ENCODE measurements at regions not wholly inside any gene's neighbourhood (a gene's known extent, or its start where the extent isn't known, plus 50 kb on each side); places are given as distances from the start of the nearest gene placed in this dataset.

- Histone ChIP-seq H3K36me3 (ENCODE audit: control insufficient read depth, insufficient read depth, low read length) (no peaks in the 10 kb centered on the region), H3K27ac (ENCODE audit: insufficient read depth, low read depth, low read length, poor library complexity, severe bottlenecking) (no peak overlapping the region), H3K9me3 (ENCODE audit: control insufficient read depth, low read length) (no peaks in the 10 kb centered on the region), H3K27me3 (ENCODE audit: control insufficient read depth, insufficient read depth, low read length, poor library complexity, severe bottlenecking) (no peaks in the 10 kb centered on the region), H3K4me1 (ENCODE audit: control insufficient read depth, insufficient read depth, low read length) (no peaks in the 10 kb centered on the region), H3K4me3 (ENCODE audit: insufficient read depth, low read depth, low read length) (no peak overlapping the region)
- WGBS, 2 experiments: 47 to 50% methylated on average over 2 of the region's 2 CpGs
Observed at GRCh38 chr4:152165146-152165545, 370.7 kb downstream of the FBXW7 start.

DNA sequence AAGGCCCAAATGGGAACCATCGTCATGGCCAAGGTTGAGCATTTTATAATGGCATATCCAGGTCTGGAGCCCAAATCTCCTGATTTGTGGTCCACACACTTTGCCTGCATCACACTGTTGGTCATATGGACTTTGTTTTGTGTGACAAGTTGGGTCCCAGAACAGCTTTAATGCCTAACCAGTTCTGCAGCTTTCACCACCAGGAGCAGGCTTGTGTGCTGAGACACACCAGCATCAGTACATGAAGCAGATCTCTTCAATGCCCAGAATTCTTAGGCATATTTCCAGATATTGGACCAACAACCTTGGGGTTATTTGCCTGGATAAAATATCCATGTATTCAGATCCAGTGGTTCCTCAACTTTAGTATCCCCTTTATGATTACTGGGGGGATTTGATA is 371.3 kb downstream of the FBXW7 start:
- no peak overlapping the region for H3K4me3 ChIP-seq (ENCODE audit: insufficient read depth, low read depth, low read length)
- H3K27ac ChIP-seq (ENCODE audit: insufficient read depth, low read depth, low read length, poor library complexity, severe bottlenecking): no peak overlapping the region
- 94 to 97% methylated on average over 1 of the region's 1 CpG for WGBS, 2 experiments

GRCh38 chr4:152162331-152162697 is 373.6 kb downstream of the FBXW7 start:
- no peaks in the 10 kb centered on the region for H3K4me1 ChIP-seq (ENCODE audit: control insufficient read depth, insufficient read depth, low read length)
- no peaks in the 10 kb centered on the region for H3K36me3 ChIP-seq (ENCODE audit: control insufficient read depth, insufficient read depth, low read length)
- no peak overlapping the region for H3K4me3 ChIP-seq (ENCODE audit: insufficient read depth, low read depth, low read length)
- 83% methylated on average over 1 of the region's 2 CpGs for WGBS, 2 experiments
- H3K27me3 ChIP-seq (ENCODE audit: control insufficient read depth, insufficient read depth, low read length, poor library complexity, severe bottlenecking): no peaks in the 10 kb centered on the region
- no peaks in the 10 kb centered on the region for H3K9me3 ChIP-seq (ENCODE audit: control insufficient read depth, low read length)
- H3K27ac ChIP-seq (ENCODE audit: insufficient read depth, low read depth, low read length, poor library complexity, severe bottlenecking): no peak overlapping the region

More for the DNA sequence above, 371.3 kb downstream of the FBXW7 start:
- Histone ChIP-seq H3K4me1 (ENCODE audit: control insufficient read depth, insufficient read depth, low read length) (no peaks in the 10 kb centered on the region), H3K9me3 (ENCODE audit: control insufficient read depth, low read length) (no peaks in the 10 kb centered on the region), H3K36me3 (ENCODE audit: control insufficient read depth, insufficient read depth, low read length) (no peaks in the 10 kb centered on the region), H3K27me3 (ENCODE audit: control insufficient read depth, insufficient read depth, low read length, poor library complexity, severe bottlenecking) (no peaks in the 10 kb centered on the region)

DNA sequence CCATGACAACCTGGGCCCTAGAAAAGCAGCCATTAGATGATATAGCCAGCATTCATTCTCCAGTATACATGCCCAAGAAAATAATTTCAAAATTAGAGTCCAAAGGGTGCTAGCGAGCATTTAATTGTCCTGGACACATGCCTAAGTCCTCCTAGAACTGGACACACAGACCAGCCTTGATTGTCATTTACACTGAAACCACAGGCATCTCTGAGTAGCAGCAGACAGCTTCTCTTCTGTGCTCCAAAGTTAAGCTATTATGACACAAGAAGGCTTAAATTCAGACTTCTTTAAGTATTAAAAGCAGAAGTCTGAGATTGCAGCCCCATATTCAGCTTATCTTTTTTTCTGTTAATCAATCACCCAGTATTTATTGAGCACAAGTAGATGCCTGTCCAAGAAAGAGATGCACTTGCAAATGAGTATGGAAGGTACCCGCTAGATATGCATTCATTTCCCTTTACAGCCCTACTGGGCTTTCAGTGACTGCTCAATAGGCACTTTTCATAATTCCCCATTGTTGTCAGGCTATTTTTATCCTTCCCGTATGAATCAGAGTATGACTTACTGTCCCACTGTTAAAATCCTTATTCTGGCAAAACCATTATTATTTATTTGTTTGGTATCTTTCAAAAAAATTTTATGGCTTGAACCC is 374.1 kb downstream of the FBXW7 start:
- Histone ChIP-seq H3K36me3 (ENCODE audit: control insufficient read depth, insufficient read depth, low read length) (no peaks in the 10 kb centered on the region), H3K9me3 (ENCODE audit: control insufficient read depth, low read length) (no peaks in the 10 kb centered on the region), H3K27me3 (ENCODE audit: control insufficient read depth, insufficient read depth, low read length, poor library complexity, severe bottlenecking) (no peaks in the 10 kb centered on the region), H3K4me3 (ENCODE audit: insufficient read depth, low read depth, low read length) (no peak overlapping the region), H3K27ac (ENCODE audit: insufficient read depth, low read depth, low read length, poor library complexity, severe bottlenecking) (no peak overlapping the region), H3K4me1 (ENCODE audit: control insufficient read depth, insufficient read depth, low read length) (no peaks in the 10 kb centered on the region)
- WGBS, 2 experiments: 85 to 87% methylated on average over 3 of the region's 3 CpGs

GRCh38 chr4:152160225-152160800 is 375.6 kb downstream of the FBXW7 start:
- Histone ChIP-seq H3K27ac (ENCODE audit: insufficient read depth, low read depth, low read length, poor library complexity, severe bottlenecking) (no peak overlapping the region), H3K4me1 (ENCODE audit: control insufficient read depth, insufficient read depth, low read length) (peaks cover 9% of the 10 kb centered on the region), H3K9me3 (ENCODE audit: control insufficient read depth, low read length) (no peaks in the 10 kb centered on the region), H3K4me3 (ENCODE audit: insufficient read depth, low read depth, low read length) (no peak overlapping the region), H3K27me3 (ENCODE audit: control insufficient read depth, insufficient read depth, low read length, poor library complexity, severe bottlenecking) (no peaks in the 10 kb centered on the region), H3K36me3 (ENCODE audit: control insufficient read depth, insufficient read depth, low read length) (no peaks in the 10 kb centered on the region)
- WGBS, 2 experiments: 91 to 93% methylated on average over 13 of the region's 13 CpGs

DNA sequence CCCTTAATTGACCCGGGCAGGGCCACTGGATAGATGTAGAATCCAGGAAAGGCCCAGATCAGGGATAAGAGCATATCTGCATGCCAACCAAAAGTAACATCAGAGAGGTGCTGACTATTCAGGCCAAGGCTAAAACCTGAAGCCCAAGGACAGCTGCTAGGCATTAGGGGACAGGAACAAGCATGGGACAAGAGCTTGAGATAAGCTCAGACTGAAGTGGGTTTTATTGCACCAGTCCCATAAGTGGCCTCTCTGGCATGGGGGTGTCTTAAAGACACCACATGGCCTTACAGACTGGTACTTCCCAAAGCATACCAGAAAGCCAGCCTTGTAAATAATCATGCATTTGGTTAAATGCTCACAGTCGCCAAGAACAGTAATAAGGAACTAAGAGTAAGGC is 376.1 kb downstream of the FBXW7 start:
- peaks cover 9% of the 10 kb centered on the region for H3K4me1 ChIP-seq (ENCODE audit: control insufficient read depth, insufficient read depth, low read length)
- no peaks in the 10 kb centered on the region for H3K9me3 ChIP-seq (ENCODE audit: control insufficient read depth, low read length)
- WGBS, 2 experiments: 94 to 95% methylated on average over 2 of the region's 2 CpGs

DNA sequence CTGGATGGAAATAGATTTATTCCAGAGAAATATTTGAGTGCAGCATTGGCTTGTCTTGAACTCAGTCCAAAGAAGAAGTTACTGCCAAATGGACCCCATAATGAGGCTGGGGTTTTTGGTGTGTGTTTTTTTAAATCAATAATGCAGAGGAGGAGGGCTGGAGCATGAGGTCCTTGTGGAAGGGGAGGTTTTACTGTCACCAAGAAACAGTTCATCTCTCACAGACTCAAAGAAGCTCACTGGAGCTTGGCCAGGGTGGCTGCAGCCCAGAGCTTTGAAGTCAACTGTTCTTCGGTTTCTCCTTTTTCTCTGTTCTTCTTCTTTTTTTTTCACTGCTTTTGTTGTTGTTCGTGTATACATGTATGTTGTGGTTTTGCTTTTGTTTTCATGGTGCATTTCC is 377.7 kb downstream of the FBXW7 start:
- Histone ChIP-seq H3K4me1 (ENCODE audit: control insufficient read depth, insufficient read depth, low read length) (peaks cover 9% of the 10 kb centered on the region), H3K9me3 (ENCODE audit: control insufficient read depth, low read length) (no peaks in the 10 kb centered on the region), H3K36me3 (ENCODE audit: control insufficient read depth, insufficient read depth, low read length) (no peaks in the 10 kb centered on the region), H3K27me3 (ENCODE audit: control insufficient read depth, insufficient read depth, low read length, poor library complexity, severe bottlenecking) (no peaks in the 10 kb centered on the region), H3K27ac (ENCODE audit: insufficient read depth, low read depth, low read length, poor library complexity, severe bottlenecking) (no peak overlapping the region), H3K4me3 (ENCODE audit: insufficient read depth, low read depth, low read length) (no peak overlapping the region)
- 86 to 97% methylated on average over 2 of the region's 2 CpGs for WGBS, 2 experiments

More for the DNA sequence above, 376.1 kb downstream of the FBXW7 start:
- Histone ChIP-seq H3K4me3 (ENCODE audit: insufficient read depth, low read depth, low read length) (no peak overlapping the region), H3K27me3 (ENCODE audit: control insufficient read depth, insufficient read depth, low read length, poor library complexity, severe bottlenecking) (no peaks in the 10 kb centered on the region), H3K27ac (ENCODE audit: insufficient read depth, low read depth, low read length, poor library complexity, severe bottlenecking) (no peak overlapping the region), H3K36me3 (ENCODE audit: control insufficient read depth, insufficient read depth, low read length) (no peaks in the 10 kb centered on the region)

DNA sequence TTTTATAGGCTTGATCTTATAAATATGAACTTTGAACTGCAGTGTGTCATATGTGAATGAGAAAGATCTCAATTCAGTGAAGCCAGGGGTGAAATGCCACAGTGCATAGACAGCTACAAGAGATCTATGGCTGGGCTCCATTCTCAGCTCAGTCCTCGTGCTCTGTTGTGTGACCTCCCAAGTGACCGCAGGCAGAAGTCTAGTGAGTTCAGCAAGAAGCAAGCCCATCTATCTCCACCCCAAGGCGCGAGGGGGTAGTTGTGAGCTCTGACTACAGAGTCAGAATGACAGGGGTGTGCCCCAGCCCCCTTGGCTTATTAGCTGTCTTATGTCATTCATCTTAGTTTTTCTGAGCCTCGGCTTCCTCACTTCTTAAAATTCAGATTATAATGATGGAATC is 378.3 kb downstream of the FBXW7 start:
- H3K4me3 ChIP-seq (ENCODE audit: insufficient read depth, low read depth, low read length): no peak overlapping the region
- no peak overlapping the region for H3K27ac ChIP-seq (ENCODE audit: insufficient read depth, low read depth, low read length, poor library complexity, severe bottlenecking)
- no peaks in the 10 kb centered on the region for H3K27me3 ChIP-seq (ENCODE audit: control insufficient read depth, insufficient read depth, low read length, poor library complexity, severe bottlenecking)
- no peaks in the 10 kb centered on the region for H3K9me3 ChIP-seq (ENCODE audit: control insufficient read depth, low read length)
- H3K4me1 ChIP-seq (ENCODE audit: control insufficient read depth, insufficient read depth, low read length): peaks cover 9% of the 10 kb centered on the region
- no peaks in the 10 kb centered on the region for H3K36me3 ChIP-seq (ENCODE audit: control insufficient read depth, insufficient read depth, low read length)
- 89 to 94% methylated on average over 5 of the region's 5 CpGs for WGBS, 2 experiments

DNA sequence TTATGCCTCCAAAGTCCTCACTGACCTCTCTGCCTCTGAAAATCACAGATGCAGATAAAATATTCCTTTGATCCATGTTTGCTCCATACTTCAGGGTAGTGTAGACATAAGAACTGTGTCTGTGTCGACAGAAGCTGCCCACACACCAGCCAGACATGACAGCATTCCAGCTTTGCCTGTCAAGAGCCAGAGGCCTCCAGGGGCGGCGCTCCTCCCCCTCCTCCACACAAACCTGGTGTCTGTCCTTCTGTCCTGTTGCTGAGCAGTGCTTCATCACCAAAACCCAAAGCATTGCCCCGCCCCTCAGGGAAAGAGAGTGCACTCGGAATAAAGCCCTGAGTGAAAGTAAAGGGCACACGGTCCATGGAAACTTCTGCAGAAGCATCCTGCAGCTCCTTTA is 379.4 kb downstream of the FBXW7 start:
- Histone ChIP-seq H3K27ac (ENCODE audit: insufficient read depth, low read depth, low read length, poor library complexity, severe bottlenecking) (no peak overlapping the region), H3K9me3 (ENCODE audit: control insufficient read depth, low read length) (no peaks in the 10 kb centered on the region), H3K4me3 (ENCODE audit: insufficient read depth, low read depth, low read length) (no peak overlapping the region), H3K27me3 (ENCODE audit: control insufficient read depth, insufficient read depth, low read length, poor library complexity, severe bottlenecking) (no peaks in the 10 kb centered on the region), H3K4me1 (ENCODE audit: control insufficient read depth, insufficient read depth, low read length) (peaks cover 9% of the 10 kb centered on the region), H3K36me3 (ENCODE audit: control insufficient read depth, insufficient read depth, low read length) (no peaks in the 10 kb centered on the region)
- 82 to 86% methylated on average over 6 of the region's 6 CpGs for WGBS, 2 experiments

DNA sequence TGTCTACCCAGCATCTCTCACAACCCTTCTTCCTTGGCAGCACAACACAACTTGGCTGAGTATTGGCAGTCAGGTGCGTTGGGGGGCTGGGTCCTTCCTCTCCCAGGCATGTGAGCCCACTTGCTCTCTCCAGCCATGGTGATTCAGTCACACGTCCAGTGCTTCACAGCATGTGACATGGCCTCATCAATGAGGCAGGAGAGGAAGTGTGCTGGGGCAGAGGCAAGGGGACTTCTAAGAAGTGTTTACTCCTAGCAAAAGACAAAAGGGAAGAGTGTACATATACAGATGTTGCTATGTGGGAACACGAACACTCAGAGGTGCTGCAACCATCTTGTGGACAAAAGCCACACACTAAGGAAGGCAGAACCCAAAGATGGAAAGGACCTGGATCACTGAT is 380.8 kb downstream of the FBXW7 start:
- Histone ChIP-seq H3K4me1 (ENCODE audit: control insufficient read depth, insufficient read depth, low read length) (peaks cover 9% of the 10 kb centered on the region), H3K27me3 (ENCODE audit: control insufficient read depth, insufficient read depth, low read length, poor library complexity, severe bottlenecking) (no peaks in the 10 kb centered on the region), H3K4me3 (ENCODE audit: insufficient read depth, low read depth, low read length) (no peak overlapping the region), H3K9me3 (ENCODE audit: control insufficient read depth, low read length) (no peaks in the 10 kb centered on the region), H3K27ac (ENCODE audit: insufficient read depth, low read depth, low read length, poor library complexity, severe bottlenecking) (no peak overlapping the region), H3K36me3 (ENCODE audit: control insufficient read depth, insufficient read depth, low read length) (no peaks in the 10 kb centered on the region)
- 93 to 94% methylated on average over 3 of the region's 3 CpGs for WGBS, 2 experiments
